HG03159 (cell line): ENCODE measurements at regions not wholly inside any gene's neighbourhood (a gene's known extent, or its start where the extent isn't known, plus 50 kb on each side); places are given as distances from the start of the nearest gene placed in this dataset.
"Not testable (repeated sequence)": the region's sequence is repeated elsewhere in the genome, so short reads cannot be mapped to it uniquely, and the experiment has no call there.

Experiments
- ATAC-seq: cut with Tn5 transposase; IDR thresholded peaks from one replicate; pipeline ENCODE4 v1.9.1; 2021; ENCODE audit warnings: mild to moderate bottlenecking, moderate library complexity; ENCODE audit not compliant: unreplicated experiment

GRCh38 chr2:153420394-153420793 lies 58.2 kb downstream of the RPRM start:
- ATAC-seq = no peak

GRCh38 chr2:153417077-153417476 lies 61.5 kb downstream of the RPRM start:
- no peak for ATAC-seq

- no peak for ATAC-seq
Measured at GRCh38 chr2:153416071-153416470, 62.5 kb downstream of the RPRM start.

- ATAC-seq = no peak
Measured at GRCh38 chr2:153408710-153409385, 69.7 kb downstream of the RPRM start.

- ATAC-seq = no peak
Measured at GRCh38 chr2:153405196-153405595, 73.4 kb downstream of the RPRM start.

- no peak for ATAC-seq
Measured at GRCh38 chr2:153404792-153405191, 73.8 kb downstream of the RPRM start.

- ATAC-seq = no peak
Measured at GRCh38 chr2:153403940-153404339, 74.6 kb downstream of the RPRM start.

GRCh38 chr2:153403352-153403751 lies 75.2 kb downstream of the RPRM start:
- not testable (repeated sequence) for ATAC-seq

- ATAC-seq = no peak
Measured at GRCh38 chr2:153394686-153395085, 83.9 kb downstream of the RPRM start.

GRCh38 chr2:153394247-153394646 lies 84.3 kb downstream of the RPRM start:
- ATAC-seq = no peak

- no peak for ATAC-seq
Measured at GRCh38 chr2:153393518-153393917, 85.0 kb downstream of the RPRM start.

GRCh38 chr2:153391131-153391530 lies 87.4 kb downstream of the RPRM start:
- ATAC-seq = no peak

GRCh38 chr2:153388246-153388645 lies 90.3 kb downstream of the RPRM start:
- ATAC-seq = no peak

- no peak for ATAC-seq
Measured at GRCh38 chr2:153387203-153387602, 91.4 kb downstream of the RPRM start.

- no peak for ATAC-seq
Measured at GRCh38 chr2:153386481-153386897, 92.1 kb downstream of the RPRM start.

- no peak for ATAC-seq
Measured at GRCh38 chr2:153373510-153374279, 104.9 kb downstream of the RPRM start.

- no peak for ATAC-seq
Measured at GRCh38 chr2:153360239-153360638, 118.3 kb downstream of the RPRM start.

- ATAC-seq = no peak
Measured at GRCh38 chr2:153354377-153354776, 124.2 kb downstream of the RPRM start.

GRCh38 chr2:153349603-153350002 lies 129.0 kb downstream of the RPRM start:
- ATAC-seq = no peak

- ATAC-seq = no peak
Measured at GRCh38 chr2:153347818-153348495, 130.6 kb downstream of the RPRM start.

- ATAC-seq = no peak
Measured at GRCh38 chr2:153320879-153321278, 157.7 kb downstream of the RPRM start.

GRCh38 chr2:153311432-153311831 lies 167.1 kb downstream of the RPRM start:
- ATAC-seq = no peak
